ENCODE measurements at regions not wholly inside any gene's neighbourhood (a gene's known extent, or its start where the extent isn't known, plus 50 kb on each side); places are given as distances from the start of the nearest gene placed in this dataset.
A peak's percentile ranks its signal among the peaks of the same experiment; 100 is the strongest.

DNA sequence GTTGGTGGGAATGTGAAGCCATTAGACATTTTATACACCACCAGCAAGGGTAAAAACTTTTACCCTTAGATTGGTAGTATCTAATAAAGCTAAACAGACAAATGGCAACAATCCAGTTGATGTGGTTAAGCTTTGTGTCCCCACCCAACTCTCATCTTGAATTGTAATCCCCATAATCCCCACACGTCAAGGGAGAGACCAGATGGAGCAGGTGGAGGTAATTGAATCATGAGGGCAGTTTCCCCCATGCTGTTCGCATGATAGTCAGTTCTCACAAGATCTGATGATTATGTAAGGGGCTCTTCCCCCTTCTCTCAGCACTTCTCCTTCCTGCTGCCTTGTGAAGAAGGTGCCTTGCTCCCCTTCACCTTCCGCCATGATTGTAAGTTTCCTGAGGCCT, 602.3 kb downstream of the NUF2 start:
- peaks cover 15% of the 10 kb centered on the region for H3K4me1 ChIP-seq (ENCODE audit: insufficient read depth, low read length, poor library complexity, severe bottlenecking)
- DNase-seq (ENCODE audit: low spot score), result no peak
- POLR2A ChIA-PET (ENCODE audit: low non-redundant PET), result no interaction called here
- H3K27me3 ChIP-seq (replicated peaks; ENCODE audit: insufficient read depth, low read depth, low read length, poor library complexity), result no peaks in the 10 kb centered on the region
- H3K27ac ChIP-seq (ENCODE audit: low read depth, low read length, poor library complexity, severe bottlenecking), result no peak overlapping the region
- H3K4me3 ChIP-seq (ENCODE audit: low read depth, low read length, poor library complexity, severe bottlenecking), result no peak overlapping the region
- CTCF ChIA-PET, result no interaction called here
- no peak for TF ChIP-seq EZH2 (IDR thresholded peaks at IDR 0.05; ENCODE audit: borderline replicate concordance, low read depth, low read length, poor library complexity, severe bottlenecking)
- TF ChIP-seq, protein P1, sequence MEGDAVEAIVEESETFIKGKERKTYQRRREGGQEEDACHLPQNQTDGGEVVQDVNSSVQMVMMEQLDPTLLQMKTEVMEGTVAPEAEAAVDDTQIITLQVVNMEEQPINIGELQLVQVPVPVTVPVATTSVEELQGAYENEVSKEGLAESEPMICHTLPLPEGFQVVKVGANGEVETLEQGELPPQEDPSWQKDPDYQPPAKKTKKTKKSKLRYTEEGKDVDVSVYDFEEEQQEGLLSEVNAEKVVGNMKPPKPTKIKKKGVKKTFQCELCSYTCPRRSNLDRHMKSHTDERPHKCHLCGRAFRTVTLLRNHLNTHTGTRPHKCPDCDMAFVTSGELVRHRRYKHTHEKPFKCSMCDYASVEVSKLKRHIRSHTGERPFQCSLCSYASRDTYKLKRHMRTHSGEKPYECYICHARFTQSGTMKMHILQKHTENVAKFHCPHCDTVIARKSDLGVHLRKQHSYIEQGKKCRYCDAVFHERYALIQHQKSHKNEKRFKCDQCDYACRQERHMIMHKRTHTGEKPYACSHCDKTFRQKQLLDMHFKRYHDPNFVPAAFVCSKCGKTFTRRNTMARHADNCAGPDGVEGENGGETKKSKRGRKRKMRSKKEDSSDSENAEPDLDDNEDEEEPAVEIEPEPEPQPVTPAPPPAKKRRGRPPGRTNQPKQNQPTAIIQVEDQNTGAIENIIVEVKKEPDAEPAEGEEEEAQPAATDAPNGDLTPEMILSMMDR (conservative IDR thresholded peaks at IDR 0.05; ENCODE audit: low read depth, low read length), result no peak
- H3K36me3 ChIP-seq (ENCODE audit: insufficient read depth, low read length, poor library complexity, severe bottlenecking), result no peaks in the 10 kb centered on the region
- BruUV-seq (replicated peaks), result no TSS peak
- H3K9me3 ChIP-seq (ENCODE audit: low read depth, low read length, poor library complexity, severe bottlenecking), result no peaks in the 10 kb centered on the region
- intact Hi-C loops (cut with micrococcal nuclease; ENCODE audit: unreplicated experiment), result no loop called here

DNA sequence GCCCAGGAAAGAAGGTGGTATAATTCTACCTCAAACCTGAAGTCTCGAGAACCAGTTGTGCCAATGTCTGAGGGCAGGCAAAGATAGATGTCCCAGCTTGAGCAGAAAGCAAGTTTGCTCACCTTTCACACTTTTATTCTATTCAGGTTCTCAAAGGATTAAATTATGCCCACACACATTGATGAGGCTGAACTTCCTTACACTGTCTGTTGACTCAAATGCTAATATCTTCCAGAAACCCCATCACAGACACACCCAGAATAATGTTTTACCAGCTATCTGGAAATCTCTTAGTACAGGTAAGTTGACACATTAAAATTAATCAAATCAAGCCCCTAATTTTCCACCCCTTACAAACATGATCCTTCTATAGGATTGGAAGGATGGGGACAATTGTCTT, 605.7 kb downstream of the NUF2 start:
- POLR2A ChIA-PET (ENCODE audit: low non-redundant PET), result interaction anchor here (0.6 kb wide), 1 partner anchor 830 kb away, joined by 3 read pairs; no protein-coding TSS in a partner anchor

DNA sequence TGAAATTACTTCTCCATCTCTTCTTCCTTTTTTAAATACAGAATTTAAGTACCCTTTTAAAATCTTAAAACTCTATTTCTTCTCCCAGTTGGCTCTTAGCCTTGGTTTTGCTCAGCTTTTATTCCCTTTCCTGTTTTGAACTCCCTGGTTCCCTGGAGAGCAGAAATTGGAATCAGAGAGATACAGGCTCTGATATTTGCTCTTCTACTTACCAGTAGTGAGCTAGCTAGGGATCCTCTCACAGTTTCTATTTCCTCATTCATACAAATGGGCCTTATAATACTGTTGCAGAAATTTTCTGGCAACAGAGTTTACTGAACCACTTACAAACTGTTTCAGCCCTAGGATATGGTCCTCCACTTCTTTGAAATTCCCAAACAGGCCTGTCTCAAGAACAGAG, 606.3 kb downstream of the NUF2 start:
- no peaks in the 10 kb centered on the region for H3K9me3 ChIP-seq (ENCODE audit: low read depth, low read length, poor library complexity, severe bottlenecking)
- intact Hi-C loops (cut with micrococcal nuclease; ENCODE audit: unreplicated experiment), result no loop called here
- TF ChIP-seq EZH2 (IDR thresholded peaks at IDR 0.05; ENCODE audit: borderline replicate concordance, low read depth, low read length, poor library complexity, severe bottlenecking), result no peak
- TF ChIP-seq, protein P1 (conservative IDR thresholded peaks at IDR 0.05; ENCODE audit: low read depth, low read length), result no peak
- CTCF ChIA-PET, result no interaction called here
- POLR2A ChIA-PET (ENCODE audit: low non-redundant PET), result interaction anchor here (0.6 kb wide), 1 partner anchor 830 kb away, joined by 3 read pairs; no protein-coding TSS in a partner anchor
- DNase-seq (ENCODE audit: low spot score), result peak; percentile 47
- H3K27ac ChIP-seq (ENCODE audit: low read depth, low read length, poor library complexity, severe bottlenecking), result peak overlapping the region; percentile 15
- BruUV-seq (replicated peaks), result no TSS peak
- peaks cover 15% of the 10 kb centered on the region for H3K4me1 ChIP-seq (ENCODE audit: insufficient read depth, low read length, poor library complexity, severe bottlenecking)
- no peaks in the 10 kb centered on the region for H3K27me3 ChIP-seq (replicated peaks; ENCODE audit: insufficient read depth, low read depth, low read length, poor library complexity)
- no peak overlapping the region for H3K4me3 ChIP-seq (ENCODE audit: low read depth, low read length, poor library complexity, severe bottlenecking)
- H3K36me3 ChIP-seq (ENCODE audit: insufficient read depth, low read length, poor library complexity, severe bottlenecking), result no peaks in the 10 kb centered on the region

More for the DNA sequence above, 605.7 kb downstream of the NUF2 start:
- TF ChIP-seq, protein P1 (conservative IDR thresholded peaks at IDR 0.05; ENCODE audit: low read depth, low read length), result no peak
- no peak for TF ChIP-seq EZH2 (IDR thresholded peaks at IDR 0.05; ENCODE audit: borderline replicate concordance, low read depth, low read length, poor library complexity, severe bottlenecking)
- peaks cover 15% of the 10 kb centered on the region for H3K4me1 ChIP-seq (ENCODE audit: insufficient read depth, low read length, poor library complexity, severe bottlenecking)
- BruUV-seq (replicated peaks), result no TSS peak
- no peak overlapping the region for H3K27ac ChIP-seq (ENCODE audit: low read depth, low read length, poor library complexity, severe bottlenecking)
- CTCF ChIA-PET, result no interaction called here
- intact Hi-C loops (cut with micrococcal nuclease; ENCODE audit: unreplicated experiment), result no loop called here
- H3K4me3 ChIP-seq (ENCODE audit: low read depth, low read length, poor library complexity, severe bottlenecking), result no peak overlapping the region
- no peaks in the 10 kb centered on the region for H3K36me3 ChIP-seq (ENCODE audit: insufficient read depth, low read length, poor library complexity, severe bottlenecking)
- no peaks in the 10 kb centered on the region for H3K9me3 ChIP-seq (ENCODE audit: low read depth, low read length, poor library complexity, severe bottlenecking)
- H3K27me3 ChIP-seq (replicated peaks; ENCODE audit: insufficient read depth, low read depth, low read length, poor library complexity), result no peaks in the 10 kb centered on the region
- no peak for DNase-seq (ENCODE audit: low spot score)
